ENCODE measurements at regions not wholly inside any gene's neighbourhood (a gene's known extent, or its start where the extent isn't known, plus 50 kb on each side); places are given as distances from the start of the nearest gene placed in this dataset.

GRCh38 chr4:129514852-129515251 lies 418.9 kb downstream of the C4orf33 start:
- TF ChIP-seq, protein P1, sequence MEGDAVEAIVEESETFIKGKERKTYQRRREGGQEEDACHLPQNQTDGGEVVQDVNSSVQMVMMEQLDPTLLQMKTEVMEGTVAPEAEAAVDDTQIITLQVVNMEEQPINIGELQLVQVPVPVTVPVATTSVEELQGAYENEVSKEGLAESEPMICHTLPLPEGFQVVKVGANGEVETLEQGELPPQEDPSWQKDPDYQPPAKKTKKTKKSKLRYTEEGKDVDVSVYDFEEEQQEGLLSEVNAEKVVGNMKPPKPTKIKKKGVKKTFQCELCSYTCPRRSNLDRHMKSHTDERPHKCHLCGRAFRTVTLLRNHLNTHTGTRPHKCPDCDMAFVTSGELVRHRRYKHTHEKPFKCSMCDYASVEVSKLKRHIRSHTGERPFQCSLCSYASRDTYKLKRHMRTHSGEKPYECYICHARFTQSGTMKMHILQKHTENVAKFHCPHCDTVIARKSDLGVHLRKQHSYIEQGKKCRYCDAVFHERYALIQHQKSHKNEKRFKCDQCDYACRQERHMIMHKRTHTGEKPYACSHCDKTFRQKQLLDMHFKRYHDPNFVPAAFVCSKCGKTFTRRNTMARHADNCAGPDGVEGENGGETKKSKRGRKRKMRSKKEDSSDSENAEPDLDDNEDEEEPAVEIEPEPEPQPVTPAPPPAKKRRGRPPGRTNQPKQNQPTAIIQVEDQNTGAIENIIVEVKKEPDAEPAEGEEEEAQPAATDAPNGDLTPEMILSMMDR (IDR thresholded peaks at IDR 0.05) = no peak
- no peak for TF ChIP-seq POLR2A (IDR thresholded peaks at IDR 0.05)

All from testis (tissue), 2 donors.